GM12874 (cell line): ENCODE measurements at regions not wholly inside any gene's neighbourhood (a gene's known extent, or its start where the extent isn't known, plus 50 kb on each side); places are given as distances from the start of the nearest gene placed in this dataset.

Experiments
- TF ChIP-seq, protein P1 (sequence below): IDR thresholded peaks from 2 replicates; pipeline ENCODE4 v1.5.1; 2011; ENCODE audit warnings: low read depth, mild to moderate bottlenecking, control low read depth, low read length, moderate library complexity; ENCODE audit not compliant: insufficient read depth

DNA sequence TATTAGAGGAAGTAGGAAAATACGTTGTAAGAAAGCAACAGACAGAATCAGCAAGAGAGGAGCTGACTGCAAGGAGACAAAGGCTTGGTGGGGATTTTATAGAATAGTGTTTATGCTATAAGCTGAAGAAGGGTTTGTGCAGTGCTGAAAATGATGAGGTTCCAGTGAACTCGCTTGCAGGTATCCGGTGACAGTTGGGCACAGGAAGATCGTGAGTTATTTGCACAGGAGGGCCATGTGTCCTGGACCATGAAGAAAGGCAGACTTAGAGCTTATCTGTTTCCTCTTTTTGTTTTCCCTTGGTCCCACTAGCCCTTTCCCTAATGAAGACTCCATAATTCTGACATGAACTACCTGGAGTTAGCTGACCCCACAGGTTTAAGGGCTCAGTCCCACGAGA is 61.4 kb downstream of the NXNL2 start:
- TF ChIP-seq, protein P1, sequence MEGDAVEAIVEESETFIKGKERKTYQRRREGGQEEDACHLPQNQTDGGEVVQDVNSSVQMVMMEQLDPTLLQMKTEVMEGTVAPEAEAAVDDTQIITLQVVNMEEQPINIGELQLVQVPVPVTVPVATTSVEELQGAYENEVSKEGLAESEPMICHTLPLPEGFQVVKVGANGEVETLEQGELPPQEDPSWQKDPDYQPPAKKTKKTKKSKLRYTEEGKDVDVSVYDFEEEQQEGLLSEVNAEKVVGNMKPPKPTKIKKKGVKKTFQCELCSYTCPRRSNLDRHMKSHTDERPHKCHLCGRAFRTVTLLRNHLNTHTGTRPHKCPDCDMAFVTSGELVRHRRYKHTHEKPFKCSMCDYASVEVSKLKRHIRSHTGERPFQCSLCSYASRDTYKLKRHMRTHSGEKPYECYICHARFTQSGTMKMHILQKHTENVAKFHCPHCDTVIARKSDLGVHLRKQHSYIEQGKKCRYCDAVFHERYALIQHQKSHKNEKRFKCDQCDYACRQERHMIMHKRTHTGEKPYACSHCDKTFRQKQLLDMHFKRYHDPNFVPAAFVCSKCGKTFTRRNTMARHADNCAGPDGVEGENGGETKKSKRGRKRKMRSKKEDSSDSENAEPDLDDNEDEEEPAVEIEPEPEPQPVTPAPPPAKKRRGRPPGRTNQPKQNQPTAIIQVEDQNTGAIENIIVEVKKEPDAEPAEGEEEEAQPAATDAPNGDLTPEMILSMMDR, result no peak

DNA sequence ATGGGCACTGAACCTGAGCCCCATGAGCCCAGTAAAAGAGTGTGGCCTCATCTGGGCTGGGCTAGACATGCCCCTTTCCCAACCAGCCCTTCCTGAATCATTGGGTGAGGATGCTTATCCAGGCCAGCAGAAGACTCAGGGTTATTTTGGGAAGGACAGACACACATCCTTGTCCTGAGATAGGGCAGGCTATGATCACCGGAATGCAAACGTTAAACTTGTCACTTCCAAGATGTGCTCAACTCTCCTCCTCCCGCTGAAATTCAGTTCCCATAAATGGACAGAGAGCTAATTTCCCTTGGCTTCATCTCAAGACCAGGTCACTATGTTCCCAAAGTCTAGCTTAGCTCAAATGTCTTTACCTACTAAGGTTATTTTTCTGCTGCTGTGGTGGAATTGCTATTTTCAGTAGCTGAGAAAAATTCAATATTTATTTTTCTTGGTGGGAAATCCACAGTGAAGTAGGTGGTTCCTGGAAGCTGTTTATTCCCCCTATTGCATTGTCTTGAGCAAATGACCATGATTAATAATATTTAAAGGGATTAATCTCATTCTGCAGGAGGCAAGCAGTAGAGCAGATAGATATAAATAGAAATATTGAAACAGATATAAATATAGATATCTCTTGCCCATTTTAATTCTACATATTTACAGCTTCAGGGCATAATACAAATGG is 70.0 kb downstream of the NXNL2 start:
- TF ChIP-seq, protein P1, result no peak

DNA sequence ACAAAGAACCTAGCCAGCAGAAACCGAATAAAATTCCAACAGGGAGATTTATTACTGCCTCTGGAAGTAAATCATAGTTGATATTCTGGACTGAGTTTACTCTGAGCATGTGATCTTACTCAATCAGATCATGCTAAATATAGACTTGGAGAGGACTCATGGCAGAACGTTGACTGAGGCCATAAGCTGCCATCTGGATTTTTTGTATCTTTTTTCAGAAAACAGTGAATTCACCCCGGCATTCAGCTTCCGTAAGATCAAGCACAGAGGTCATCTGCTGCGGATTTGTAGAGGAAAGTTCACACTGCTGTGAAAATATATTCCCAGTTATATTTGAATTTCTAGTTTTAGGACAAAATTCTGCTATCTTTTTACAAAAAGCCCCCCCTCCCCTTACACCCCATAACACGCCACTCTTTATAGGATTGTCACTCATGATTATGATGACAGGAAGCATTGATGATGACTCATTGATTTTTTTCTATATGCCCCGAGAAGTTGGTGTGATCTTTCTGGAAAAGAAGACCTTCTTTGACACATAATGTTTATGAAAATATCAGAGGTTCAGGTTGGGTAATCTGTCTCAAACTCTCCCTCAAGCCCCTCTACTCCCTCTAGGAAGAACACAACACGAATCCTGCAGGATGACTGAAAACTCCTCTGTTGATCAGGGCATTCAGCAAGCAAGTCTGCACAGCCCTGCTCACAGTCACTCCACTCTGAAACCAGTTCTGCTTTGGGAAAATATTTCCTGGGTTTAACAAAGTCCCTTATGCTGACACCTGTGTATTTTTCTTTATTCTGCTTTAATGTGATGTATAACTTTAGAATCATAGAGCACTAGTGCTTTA is 70.8 kb downstream of the NXNL2 start:
- TF ChIP-seq, protein P1, result no peak

DNA sequence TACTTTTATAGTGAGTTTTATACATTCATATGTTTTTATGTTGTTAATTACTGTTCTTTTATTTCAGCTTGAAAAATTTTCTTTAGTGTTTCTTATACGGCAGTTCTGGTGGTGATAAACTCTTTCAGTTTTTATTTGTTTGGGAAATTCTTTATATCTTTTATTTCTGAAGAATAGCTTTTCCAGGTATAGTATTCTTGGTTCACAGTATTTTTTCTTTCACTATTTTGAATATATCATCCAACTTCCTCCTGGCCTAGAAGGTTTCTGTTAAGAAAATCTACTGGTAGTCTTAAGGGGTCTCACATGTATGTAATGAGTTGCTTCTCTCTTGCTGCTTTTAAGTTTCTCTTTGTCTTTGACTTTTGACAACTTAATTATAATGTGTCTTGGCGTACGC is 79.4 kb downstream of the NXNL2 start:
- TF ChIP-seq, protein P1, result no peak

DNA sequence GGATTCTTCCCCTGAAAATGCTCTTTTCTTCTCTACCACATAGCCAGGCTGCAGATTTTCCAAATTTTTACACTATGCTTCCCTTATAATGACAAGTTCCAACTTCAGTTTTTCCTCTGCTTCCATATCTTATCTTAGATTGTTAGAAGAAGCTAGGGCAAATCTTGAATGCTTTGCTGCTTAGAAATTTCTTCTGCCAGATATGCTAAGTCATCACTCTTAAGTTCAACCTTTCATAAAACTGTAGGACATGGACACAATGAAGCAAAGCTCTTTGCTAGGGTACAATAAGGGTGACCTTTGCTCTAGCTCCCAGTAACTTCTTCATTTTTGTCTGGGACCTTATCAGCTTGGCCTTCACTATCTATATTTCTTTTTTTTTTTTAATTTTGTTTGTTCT is 88.7 kb downstream of the NXNL2 start:
- TF ChIP-seq, protein P1, result no peak

DNA sequence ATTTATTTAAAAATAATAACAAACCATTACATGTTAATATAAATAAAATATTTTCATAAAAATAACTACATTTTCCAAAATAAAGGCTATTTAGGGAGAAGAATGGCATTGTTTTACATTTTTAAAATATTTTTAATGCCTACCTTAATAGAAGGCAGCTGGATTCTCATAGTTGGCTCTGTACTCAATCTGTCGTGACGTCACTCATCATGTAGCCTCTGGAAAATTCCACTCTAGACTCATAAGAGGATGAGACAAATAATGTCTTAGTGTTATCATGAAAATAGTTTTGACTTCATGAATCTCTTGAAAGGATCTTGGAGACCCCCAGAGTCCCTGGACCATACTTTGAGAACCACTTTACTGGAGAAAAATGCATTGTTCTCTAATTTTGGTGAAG is 93.1 kb downstream of the NXNL2 start:
- TF ChIP-seq, protein P1, result no peak

DNA sequence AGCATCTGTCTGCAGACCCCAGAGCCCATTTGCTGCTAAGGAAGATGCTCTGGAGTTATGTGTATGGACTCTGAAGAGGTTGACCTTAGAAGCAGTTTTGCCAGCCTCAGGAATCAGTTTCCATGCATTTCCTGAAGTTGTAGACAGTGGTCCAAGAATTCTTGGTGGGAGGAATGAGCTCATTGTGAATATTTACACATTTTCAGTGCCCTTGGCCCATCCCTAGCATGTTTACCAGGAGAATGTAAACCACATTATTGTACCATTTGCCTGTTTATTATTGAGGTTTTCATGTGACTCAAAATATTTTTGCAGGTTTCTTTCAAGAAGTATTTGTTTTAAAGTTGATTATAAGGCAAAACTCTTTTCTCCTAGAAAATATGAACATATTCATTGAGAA is 93.8 kb downstream of the NXNL2 start:
- TF ChIP-seq, protein P1, result no peak
